BJ (cell line): ENCODE measurements at regions not wholly inside any gene's neighbourhood (a gene's known extent, or its start where the extent isn't known, plus 50 kb on each side); places are given as distances from the start of the nearest gene placed in this dataset.

Experiments used
- CTCF ChIA-PET: fragments of 350-600 bp; formaldehyde crosslinking; extraction: SDS; loops from one replicate; lab custom pipeline; 2021; ENCODE audit warnings: antibody characterized with exemption, inconsistent platforms; lab: Yijun Ruan, JAX
- POLR2A ChIA-PET: fragments of 300-600 bp; sonication (Branson Sonifier 250); formaldehyde crosslinking; extraction: SDS; loops from one replicate; lab custom pipeline; 2021; ENCODE audit warnings: antibody characterized with exemption; lab: Charles Lee
- DNase-seq: peaks from one replicate; pipeline ENCODE4 v3.0.0-alpha.2; 2011; ENCODE audit warnings: low read depth
- H3K27me3 ChIP-seq: 2 replicates; pipeline ENCODE4 v1.6.0; 2011; ENCODE audit warnings: low read length; ENCODE audit not compliant: control insufficient read depth, insufficient read depth
- H3K36me3 ChIP-seq: 2 replicates; pipeline ENCODE4 v1.5.1; 2011; ENCODE audit warnings: low read length; ENCODE audit not compliant: control insufficient read depth, insufficient read depth
- H3K4me3 ChIP-seq: 2 replicates; pipeline ENCODE4 v1.5.1; 2011; ENCODE audit warnings: low read depth, mild to moderate bottlenecking, control low read depth, low read length
- TF ChIP-seq, protein P1 (sequence below): IDR thresholded peaks from 2 replicates; pipeline ENCODE4 v1.5.1; 2011; ENCODE audit warnings: low read depth, mild to moderate bottlenecking, control low read depth, inconsistent platforms, low read length, moderate library complexity; ENCODE audit not compliant: insufficient read depth

DNA sequence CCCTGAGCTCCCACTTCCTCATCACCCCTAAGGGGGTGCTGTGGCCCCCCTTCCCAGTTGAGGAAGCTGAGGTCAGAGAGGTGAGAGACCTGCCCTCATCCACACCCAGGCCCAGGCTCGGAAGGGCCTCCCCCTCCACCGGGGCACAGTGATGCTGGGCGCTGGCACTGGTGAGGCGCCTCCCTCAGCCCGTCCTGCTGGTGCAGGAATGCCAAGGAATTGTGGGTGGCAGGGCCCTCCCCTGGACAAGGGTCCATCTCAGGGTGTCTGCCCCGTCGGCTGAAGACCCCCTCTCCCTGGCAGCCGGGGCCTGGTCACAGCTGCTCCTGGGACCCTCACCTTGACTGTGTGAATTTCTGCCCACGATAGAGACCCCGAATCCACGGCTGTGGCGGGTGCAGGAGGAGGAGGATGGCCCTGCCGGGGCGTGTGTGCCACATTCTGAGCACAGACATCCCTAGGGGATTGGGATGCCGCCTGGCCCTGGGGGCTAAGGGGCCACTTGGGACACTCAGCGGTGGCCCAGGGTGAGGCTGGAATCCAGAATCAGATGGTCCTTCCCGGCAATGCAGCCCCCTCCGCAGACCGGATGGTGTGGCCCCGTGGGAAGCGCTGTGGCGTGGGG is 70.2 kb upstream of the GATA5 start:
- ChIA-PET CTCF (interaction anchor here (0.7 kb wide), 1 partner anchor 44 kb away, joined by 3 read pairs; no protein-coding TSS in a partner anchor), POLR2A (no interaction called here)
- H3K4me3 ChIP-seq = no peak overlapping the region
- peaks cover 18% of the 10 kb centered on the region for H3K27me3 ChIP-seq
- no peaks in the 10 kb centered on the region for H3K36me3 ChIP-seq
- DNase-seq = no peak
- TF ChIP-seq, protein P1, sequence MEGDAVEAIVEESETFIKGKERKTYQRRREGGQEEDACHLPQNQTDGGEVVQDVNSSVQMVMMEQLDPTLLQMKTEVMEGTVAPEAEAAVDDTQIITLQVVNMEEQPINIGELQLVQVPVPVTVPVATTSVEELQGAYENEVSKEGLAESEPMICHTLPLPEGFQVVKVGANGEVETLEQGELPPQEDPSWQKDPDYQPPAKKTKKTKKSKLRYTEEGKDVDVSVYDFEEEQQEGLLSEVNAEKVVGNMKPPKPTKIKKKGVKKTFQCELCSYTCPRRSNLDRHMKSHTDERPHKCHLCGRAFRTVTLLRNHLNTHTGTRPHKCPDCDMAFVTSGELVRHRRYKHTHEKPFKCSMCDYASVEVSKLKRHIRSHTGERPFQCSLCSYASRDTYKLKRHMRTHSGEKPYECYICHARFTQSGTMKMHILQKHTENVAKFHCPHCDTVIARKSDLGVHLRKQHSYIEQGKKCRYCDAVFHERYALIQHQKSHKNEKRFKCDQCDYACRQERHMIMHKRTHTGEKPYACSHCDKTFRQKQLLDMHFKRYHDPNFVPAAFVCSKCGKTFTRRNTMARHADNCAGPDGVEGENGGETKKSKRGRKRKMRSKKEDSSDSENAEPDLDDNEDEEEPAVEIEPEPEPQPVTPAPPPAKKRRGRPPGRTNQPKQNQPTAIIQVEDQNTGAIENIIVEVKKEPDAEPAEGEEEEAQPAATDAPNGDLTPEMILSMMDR = no peak

DNA sequence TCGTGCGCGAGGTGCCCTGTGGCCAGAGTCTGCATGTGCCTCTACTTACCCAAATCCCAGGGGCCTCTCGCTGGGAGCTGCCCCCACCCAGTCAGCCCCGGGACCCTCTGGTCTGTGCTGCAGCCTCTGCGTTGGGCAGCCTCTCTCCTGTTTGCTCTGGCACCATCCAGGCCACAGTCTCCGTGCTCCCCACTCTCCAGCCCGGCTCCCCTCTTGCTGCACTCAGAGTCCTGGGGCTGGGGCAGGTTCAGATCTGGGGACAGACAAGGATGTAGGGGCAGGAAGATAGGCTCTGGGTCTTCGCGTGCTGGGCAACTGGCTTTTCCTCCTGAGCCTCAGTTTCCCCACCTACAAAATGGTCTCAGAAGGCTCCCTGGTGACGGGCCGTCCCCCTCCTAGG is 70.8 kb upstream of the GATA5 start:
- ChIA-PET CTCF (no interaction called here), POLR2A (no interaction called here)
- Histone ChIP-seq H3K36me3 (no peaks in the 10 kb centered on the region), H3K4me3 (no peak overlapping the region), H3K27me3 (peaks cover 16% of the 10 kb centered on the region)
- DNase-seq = no peak
- TF ChIP-seq, protein P1 = no peak

DNA sequence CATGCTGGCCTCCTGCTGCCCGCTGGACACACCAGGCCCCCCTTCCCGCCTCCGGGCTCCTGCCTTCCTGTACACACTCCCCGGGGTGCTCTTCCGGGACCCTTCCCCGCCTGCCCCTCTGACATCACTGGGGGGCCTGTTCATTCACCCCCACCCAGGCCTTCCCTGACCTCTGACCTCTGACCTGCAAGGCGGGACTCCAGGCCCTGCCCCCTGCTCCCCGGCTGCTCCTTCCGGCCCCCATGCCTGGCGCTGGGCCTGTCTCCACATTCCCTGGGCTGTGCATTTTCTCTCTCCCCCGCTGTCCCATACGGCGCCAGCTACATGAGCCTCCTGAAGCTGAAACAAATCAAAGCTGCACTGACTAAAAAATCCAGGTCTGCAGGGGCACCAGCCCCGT is 71.6 kb upstream of the GATA5 start:
- ChIA-PET POLR2A (no interaction called here), CTCF (no interaction called here)
- no peaks in the 10 kb centered on the region for H3K36me3 ChIP-seq
- TF ChIP-seq, protein P1 = no peak
- DNase-seq = no peak
- H3K27me3 ChIP-seq = peaks cover 22% of the 10 kb centered on the region
- no peak overlapping the region for H3K4me3 ChIP-seq

DNA sequence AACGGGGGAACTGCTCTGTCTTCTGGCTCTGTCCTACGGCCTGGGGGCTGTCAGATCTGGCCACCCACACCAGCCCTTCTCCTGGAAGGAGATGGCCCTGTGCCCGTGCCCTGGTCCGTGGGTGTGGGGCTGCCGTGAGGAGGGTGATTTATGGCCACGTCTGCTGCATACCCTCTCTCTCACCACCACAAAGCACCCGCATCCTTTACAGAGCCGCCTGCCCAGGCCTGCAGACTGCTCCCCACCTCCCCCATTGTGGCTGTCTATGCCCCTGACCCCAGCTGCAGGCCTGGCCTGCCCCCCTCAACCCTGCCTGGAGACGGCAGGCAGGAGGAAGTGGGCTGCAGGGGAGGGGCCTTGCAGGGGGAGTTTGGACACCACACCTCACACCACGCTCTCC is 72.7 kb upstream of the GATA5 start:
- ChIA-PET CTCF (no interaction called here), POLR2A (no interaction called here)
- TF ChIP-seq, protein P1 = no peak
- Histone ChIP-seq H3K36me3 (no peaks in the 10 kb centered on the region), H3K27me3 (peaks cover 27% of the 10 kb centered on the region), H3K4me3 (no peak overlapping the region)
- no peak for DNase-seq

DNA sequence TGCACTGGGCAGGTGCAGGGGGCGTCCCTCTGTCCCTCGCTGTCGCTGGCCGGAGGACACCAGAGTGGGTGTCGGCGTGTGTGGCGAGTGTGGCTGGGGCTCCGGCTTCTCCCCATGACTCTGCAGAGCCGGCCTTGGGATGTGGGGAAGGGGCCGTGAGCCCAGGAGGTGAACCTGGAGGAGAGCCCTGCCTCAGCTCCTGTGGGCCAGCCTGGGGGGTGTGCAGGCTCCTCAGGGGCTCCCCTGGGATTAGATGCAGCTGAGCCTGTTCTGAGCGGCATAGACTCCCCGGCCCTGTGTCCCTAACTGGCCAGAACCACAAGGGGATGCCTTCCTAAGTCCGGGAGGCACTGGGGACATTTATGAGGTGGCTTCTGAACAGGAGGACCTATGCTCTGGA is 73.2 kb upstream of the GATA5 start:
- TF ChIP-seq, protein P1 = no peak
- ChIA-PET CTCF (interaction anchor here (0.6 kb wide), 1 partner anchor 190 kb away, joined by 6 read pairs; no protein-coding TSS in a partner anchor), POLR2A (no interaction called here)
- peaks cover 31% of the 10 kb centered on the region for H3K27me3 ChIP-seq
- no peak overlapping the region for H3K4me3 ChIP-seq
- no peaks in the 10 kb centered on the region for H3K36me3 ChIP-seq
- no peak for DNase-seq
